ENCODE measurements at regions not wholly inside any gene's neighbourhood (a gene's known extent, or its start where the extent isn't known, plus 50 kb on each side); places are given as distances from the start of the nearest gene placed in this dataset.
"Not testable (repeated sequence)": the region's sequence is repeated elsewhere in the genome, so short reads cannot be mapped to it uniquely, and the experiment has no call there.

DNA sequence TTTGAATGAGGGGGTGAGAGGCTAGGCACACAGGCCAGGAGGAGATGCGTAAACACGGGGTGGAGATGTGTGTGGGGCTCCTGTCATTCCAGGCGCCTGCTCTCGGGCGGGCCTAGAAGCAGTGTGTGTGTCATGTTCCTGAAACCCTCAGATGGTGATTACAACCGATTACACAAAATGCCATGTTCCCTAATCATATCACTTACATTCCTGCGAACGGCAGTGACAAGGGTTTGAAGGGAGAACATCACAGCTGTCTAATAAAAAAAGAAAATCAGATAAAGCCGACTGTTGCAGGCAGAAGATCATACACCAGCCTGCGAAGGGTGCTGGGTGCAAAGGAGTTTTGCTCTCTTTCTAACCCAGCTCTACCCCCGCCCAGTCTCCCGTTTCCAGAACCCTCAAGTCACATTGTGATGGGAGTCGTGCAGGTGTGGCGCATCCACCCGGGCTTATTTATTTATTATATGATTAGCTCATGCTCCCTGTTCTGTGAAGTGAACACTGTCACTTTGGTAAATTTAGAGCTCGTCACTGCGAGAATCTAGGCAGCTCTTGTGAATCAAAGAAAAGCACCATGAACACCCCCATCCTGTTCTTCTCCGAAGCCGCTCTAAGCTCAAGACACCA lies 140.3 kb downstream of the NR2F2 start:
- DNase-seq (ENCODE audit: low read depth in 2 of 2): no peak

DNA sequence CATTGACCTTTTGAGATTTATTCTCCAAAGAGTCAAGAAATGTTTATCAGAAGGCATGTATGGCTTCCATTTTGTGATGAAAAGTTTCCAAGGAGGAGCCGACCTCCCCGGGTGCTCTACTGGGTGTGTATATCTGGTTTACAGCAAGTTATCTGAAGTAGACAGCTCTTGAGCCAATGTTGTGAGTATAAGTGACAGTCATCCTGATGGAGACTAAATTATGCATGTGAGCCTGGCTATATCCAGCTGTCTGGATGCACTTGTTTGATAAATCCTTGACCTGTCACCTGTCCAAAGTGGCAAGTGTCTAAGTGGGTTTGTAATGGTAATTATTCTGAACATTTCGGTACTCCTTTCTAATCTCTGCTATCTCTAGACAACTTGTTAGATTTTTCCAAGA lies 142.2 kb downstream of the NR2F2 start:
- no peak for DNase-seq (ENCODE audit: low read depth in 2 of 2)

DNA sequence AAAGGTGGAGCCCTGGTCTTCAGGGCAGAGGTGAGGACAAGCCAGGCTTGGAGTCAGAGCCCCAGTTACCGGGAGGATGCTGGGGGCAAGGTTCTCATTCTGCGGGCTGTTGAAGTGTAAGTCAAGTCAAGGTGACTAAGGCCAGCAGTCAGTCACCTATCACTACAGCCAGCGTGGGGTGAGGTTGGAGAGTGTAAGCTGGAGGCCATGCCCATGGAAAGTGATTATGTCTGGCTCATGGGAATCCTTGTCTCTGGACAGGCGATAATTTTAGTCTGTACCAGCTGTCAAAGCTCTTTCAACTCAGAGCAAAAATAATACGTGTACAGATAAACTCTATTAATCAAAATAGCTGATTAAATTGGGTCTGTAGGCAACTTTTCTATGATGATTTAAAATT lies 143.1 kb downstream of the NR2F2 start:
- no peak for DNase-seq (ENCODE audit: low read depth in 2 of 2)

DNA sequence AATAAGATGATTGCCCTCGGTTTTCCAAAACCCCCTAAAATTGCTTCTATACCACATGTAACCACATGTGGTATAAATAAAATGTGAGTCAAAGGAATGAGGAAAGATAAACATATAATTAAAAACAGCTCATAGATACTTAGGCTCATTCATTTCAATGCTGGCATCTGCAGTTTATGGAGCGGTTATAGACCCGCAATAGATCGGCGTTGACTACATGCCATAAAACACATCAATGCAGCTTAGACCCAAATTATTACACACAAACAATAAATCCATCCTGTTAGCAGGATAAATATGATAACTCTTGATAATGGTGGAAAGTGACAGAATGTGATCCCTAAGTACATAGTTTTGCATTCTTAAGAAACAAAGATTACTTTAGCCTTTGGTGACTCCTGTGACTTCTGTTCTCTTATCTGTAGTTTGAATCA lies 143.7 kb downstream of the NR2F2 start:
- no peak for DNase-seq (ENCODE audit: low read depth in 2 of 2)

DNA sequence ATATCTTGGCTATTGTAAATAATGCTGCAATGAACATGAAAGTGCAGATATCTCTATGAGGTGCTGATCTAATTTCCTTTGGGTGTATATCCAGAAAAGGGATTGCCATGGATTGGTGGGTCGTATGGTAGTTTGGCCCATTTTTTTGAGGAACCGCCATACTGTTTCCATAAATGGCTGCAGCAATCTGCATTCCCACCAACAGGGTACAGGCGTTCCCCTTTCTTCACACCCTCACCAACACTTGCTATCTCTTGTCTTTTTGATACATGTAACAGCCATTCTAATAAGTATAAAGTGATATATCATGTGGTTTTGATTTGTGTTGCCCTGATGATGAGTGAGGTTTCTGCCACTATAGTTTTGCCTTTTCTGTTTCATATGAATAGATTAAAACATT lies 146.7 kb downstream of the NR2F2 start:
- DNase-seq (ENCODE audit: low read depth in 2 of 2): no peak

DNA sequence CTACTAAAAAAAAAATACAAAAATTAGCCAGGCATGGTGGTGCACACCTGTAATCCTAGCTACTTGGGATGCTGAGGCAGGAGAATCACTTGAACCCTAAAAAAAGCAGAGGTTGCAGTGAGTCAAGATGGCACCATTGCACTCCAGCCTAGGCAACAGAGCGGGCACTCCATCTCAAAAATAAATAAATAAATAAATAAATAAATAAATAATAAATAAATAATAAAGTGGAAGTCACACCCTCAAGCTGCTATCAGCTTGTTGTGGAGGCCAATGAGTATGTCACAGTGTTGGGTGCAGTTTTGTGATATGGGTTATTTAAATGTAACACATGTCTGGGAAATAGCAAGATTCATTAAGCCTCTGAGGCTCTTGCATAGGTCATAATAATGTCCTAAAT lies 153.9 kb downstream of the NR2F2 start:
- not testable (repeated sequence) for DNase-seq (ENCODE audit: low read depth in 2 of 2)

DNA sequence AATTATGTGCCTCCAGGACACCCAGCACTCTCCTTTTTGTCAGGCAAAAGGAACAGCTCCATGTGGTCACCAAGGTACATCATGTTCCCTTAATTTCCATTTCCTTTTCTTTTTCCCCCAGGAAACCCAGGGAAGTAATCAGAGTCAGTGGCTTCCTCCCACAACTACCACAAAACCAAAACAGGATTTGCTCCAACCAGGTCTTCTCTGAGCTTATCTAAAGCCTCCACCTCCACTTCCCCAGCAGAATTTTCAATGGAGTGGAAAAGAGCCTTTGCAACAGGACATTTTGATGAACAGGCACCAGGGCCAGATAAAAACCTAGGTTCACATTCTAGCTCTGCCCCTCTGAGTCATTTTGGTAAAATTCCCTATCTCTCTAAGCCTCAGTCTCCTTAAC lies 154.3 kb downstream of the NR2F2 start:
- DNase-seq (ENCODE audit: low read depth in 2 of 2): no peak

DNA sequence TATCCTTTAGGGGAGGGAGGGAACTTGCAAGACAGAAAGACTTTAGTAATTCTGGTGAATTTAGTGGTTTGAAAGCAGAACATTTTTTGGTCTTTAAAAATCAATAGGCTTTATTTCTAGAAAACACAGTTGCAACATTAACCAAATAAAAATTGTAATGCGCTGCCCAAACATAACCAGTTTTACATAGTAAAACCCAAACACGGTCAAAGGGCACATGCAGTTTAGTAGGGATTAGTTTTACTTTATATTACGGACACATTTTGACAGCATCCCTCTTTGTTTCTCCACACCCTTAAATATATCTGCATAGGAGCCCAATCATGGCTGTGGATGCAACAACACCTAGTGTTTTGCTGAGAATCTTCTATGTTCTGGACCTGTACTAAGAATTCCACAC lies 156.7 kb downstream of the NR2F2 start:
- no peak for DNase-seq (ENCODE audit: low read depth in 2 of 2)

DNA sequence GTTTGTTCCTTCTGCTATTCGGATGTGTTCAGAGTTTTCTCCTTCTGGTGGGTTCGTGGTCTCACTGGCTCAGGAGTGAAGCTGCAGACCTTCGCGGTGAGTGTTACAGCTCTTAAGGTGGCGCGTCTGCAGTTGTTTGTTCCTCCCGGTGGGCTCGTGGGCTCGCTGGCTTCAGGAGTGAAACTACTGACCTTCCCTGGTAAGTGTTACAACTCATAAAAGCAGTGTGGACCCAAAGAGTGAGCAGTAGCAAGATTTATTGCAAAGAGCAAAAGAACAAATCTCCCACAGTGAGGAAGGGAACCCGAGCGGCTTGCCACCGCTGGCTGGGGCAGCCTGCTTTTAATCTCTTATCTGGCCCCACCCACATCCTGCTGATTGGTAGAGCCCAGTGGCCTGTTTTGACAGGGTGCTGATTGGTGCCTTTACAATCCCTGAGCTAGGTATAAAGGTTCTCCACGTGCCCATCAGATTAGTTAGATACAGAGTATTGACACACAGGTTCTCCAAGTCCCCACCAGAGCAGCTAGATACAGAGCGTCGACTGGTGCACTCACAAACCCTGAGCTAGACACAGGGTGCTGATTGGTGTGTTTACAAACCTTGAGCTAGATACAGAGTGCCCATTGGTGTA lies 160.7 kb downstream of the NR2F2 start:
- not testable (repeated sequence) for DNase-seq (ENCODE audit: low read depth in 2 of 2)

DNA sequence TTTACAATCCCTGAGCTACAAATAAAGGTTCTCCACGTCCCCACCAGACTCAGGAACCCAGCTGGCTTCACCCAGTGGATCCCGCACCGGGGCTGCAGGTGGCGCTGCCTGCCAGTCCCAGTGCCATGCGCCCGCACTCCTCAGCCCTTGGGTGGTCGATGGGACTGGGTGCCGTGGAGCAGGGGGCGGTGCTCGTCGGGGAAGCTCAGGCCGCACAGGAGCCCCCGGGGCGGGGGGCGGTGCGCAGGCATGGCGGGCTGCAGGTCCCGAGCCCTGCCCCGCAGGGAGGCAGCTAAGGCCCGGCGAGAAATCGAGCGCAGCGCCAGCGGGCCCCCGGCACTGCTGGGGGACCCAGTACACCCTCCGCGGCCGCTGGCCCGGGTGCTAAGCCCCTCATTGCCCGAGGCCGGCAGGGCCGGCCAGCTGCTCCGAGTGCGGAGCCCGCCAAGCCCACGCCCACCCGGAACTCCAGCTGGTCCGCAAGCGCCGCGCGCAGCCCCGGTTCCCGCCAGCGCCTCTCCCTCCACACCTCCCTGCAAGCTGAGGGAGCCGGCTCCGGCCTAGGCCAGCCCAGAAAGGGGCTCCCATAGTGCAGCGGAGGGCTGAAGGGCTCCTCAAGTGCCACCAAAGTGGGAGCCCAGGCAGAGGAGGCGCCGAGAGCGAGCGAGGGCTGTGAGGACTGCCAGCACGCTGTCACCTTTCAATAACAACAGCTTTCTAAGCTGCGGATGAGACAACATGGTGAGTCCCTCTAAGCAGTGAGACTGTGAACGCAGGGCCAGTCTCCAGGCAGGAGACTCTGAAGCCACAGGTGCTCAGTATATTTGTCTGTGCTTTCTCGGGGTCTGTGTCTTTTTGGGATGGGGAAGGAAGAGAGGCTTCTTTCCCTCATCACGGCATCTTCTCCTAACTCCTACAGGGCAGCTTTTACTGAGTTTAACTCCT lies 161.5 kb downstream of the NR2F2 start:
- DNase-seq (ENCODE audit: low read depth in 2 of 2): not testable (repeated sequence)

DNA sequence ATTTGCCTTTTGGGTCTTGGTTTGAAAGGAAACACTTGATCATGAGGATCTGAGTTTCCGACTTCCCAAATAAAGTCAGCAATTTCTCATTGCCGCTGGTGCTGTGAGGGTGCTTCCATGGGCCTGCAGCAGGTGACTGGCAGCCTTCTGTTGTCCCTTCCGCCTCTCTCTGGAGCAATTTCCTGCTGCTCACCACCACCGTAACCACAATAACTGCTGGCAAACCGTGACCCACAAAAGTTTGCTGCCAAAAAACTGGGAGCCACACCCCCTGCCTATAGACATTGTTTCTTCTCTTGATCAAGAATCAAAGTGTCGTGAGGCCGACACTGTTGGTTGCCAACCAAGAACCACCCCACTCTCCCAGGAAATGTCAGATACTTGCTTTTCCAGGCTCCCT lies 164.0 kb downstream of the NR2F2 start:
- DNase-seq (ENCODE audit: low read depth in 2 of 2): no peak

DNA sequence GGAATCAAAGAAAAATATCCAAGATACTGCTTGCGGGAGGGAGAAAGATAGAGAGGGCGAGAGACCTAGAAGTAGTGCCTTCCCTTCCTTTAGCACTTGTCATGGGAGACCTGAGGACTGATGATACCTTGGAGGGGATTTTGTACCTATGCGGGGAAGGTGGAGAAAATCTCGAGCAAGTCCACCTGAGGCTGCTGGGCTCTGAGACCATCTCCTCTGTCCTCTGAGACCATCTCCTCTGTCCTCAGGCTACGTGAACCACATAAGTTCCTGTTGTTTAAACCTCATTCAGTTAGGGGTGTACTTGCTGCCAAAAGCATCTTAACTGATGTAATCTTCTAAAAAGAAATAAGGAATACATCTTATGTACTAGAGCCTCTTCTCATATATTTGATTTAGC lies 164.9 kb downstream of the NR2F2 start:
- DNase-seq (ENCODE audit: low read depth in 2 of 2): no peak

DNA sequence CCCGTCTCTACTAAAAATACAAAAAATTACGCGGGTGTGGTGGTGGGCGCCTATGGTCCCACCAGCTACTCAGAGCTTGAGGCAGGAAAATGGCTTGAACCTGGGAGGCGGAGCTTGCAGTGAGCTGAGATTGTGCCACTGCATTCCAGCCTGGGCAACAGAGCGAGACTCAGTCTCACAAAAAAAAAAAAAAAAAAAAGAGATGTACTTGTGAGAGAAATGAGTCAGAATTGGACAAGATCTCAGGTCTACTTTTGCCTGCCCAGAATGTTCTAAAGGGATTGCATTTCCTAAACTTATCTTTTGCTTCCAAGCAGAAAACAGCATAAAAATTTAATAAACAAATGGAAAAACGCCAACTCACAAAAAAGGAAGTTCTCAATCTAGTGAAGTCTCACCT lies 167.5 kb downstream of the NR2F2 start:
- no peak for DNase-seq (ENCODE audit: low read depth in 2 of 2)

DNA sequence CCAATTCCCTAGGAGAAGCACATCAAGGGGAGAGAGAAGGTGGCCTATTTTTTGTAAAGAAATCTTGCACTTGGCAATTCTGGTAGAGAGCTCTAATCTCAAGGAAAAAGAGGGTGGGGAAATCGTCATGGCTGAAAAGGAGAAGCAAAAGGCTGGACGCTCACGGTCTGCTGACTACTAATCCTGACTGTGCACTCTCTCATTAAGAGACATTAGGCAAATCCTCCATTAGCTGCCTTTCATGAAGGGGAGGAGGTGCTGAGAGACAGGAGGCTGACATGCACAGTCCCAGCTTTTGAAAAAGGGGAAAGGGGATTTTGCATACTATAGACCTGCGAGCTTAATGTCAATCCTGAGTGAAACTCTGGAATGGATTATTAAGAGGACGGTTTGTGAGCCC lies 170.0 kb downstream of the NR2F2 start:
- no peak for DNase-seq (ENCODE audit: low read depth in 2 of 2)

DNA sequence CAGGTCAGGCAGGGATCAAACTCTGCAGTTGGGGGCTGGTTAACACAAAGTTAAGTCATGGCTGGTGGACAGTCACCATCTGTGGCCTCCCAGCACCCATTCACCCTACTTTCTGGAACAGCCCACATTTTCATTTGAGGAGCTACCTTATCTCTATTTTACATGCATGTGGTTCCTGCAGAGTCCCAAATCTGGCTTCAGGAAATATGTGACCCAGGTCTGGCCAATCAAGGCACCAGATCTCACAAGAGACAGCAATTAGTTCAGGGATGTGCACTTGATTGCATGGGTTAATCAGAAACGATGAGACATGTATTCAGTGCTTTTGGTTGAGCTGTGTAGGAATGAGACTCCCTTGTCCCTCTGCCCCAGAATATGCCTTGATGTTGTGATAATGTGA lies 170.9 kb downstream of the NR2F2 start:
- DNase-seq (ENCODE audit: low read depth in 2 of 2): no peak

DNA sequence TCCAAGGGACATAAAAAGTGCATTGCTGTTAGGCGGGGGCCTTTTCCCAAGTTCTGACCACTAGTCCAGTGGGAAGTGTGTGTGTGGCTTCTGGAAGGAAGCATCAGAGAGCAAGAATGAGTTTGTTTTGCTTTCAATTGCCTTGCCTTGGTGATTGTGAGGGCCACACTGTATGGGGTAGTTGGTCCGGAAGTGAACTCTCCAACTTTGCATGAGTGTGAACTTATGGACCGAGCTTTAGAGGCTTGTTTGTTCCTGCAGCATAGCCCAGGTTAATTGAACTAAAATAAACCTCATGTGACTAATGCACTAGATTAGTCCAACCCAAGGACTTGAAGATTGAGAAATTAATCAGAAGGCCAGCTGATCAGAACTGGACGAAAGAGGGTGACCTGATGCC lies 171.7 kb downstream of the NR2F2 start:
- no peak for DNase-seq (ENCODE audit: low read depth in 2 of 2)

DNA sequence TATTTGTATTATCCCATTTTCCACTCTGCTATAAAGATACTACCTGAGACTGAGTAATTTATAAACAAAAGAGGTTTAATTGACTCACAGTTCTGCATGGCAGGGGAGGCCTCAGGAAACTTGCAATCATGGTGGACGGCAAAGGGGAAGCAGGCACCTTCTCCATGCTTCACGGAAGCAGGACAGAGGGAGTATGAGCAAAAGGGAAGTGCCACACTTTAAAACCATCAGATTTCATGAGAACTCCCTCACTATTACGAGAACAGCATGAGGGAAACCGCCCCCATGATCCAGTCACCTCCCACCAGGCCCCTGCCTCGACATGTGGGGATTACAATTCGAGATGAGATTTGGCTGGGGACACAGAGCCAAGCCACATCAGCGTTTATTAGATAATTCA lies 172.8 kb downstream of the NR2F2 start:
- DNase-seq (ENCODE audit: low read depth in 2 of 2): no peak

DNA sequence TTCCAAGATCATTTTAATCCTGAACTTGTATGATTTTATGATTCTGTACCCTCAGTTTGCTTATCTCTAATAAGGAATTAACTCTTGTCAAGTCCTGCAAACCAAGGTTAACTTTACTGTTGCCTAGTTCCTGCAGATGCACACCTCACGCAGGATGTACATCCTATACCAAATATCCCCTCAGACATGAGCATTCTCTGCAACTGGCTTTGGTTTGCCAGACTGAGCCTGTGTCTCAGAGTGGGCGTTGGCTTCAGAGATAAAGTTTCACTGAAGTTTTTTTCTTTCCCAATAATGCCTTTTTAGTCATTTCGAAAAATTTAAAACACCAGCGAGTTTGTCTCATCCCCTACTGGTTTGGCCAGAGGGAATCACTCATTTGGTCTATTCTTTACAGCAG lies 173.9 kb downstream of the NR2F2 start:
- no peak for DNase-seq (ENCODE audit: low read depth in 2 of 2)

DNA sequence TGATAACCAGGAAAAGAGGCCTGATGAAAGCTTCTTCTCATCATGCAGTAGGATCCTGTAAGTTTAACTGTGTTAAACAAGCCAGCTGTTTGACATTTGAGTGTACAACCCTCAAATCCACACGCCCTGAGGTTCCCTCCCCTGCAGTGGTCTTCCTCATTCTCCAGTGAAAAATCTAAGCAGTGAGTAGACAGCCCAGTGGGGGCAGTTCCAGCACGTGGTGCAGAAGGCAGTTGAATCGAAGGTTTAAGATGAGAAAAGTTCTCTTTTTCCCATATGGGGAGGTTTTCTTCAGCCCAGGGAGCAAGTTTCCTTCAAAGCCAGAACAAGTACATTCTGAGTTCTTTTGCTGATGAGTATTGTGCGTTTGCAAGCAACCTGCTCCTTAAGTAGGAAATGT lies 174.5 kb downstream of the NR2F2 start:
- DNase-seq (ENCODE audit: low read depth in 2 of 2): no peak

DNA sequence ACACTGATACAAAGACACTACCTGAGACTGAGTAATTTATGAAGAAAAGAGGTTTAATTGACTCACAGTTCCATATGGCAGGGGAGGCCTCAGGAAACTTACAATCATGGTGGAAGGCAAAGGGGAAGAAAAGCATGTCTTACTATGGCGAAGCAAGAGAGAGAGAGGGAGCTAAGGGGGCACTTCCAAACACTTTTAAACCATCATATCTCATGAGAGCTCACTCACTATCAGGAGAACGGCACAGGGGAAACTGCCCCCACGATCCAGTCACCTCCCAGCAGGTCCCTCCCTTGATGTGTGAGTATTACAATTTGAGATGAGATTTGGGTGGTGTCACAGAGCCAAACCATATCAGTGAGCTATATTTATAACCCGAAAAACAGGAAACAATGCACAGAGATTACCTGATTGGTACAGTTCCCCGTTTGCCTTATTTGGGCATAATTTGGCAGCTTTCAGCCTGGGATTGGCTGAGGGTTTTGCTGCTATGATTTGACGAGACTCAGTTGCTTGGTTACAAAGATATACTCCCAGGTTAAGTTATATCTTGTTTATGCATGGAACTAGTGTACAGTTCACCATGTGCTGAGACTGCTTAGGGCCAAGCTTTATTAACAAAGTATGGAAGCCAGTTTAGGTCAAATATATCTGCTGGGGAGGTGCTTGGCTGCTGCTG lies 184.2 kb downstream of the NR2F2 start:
- DNase-seq (ENCODE audit: low read depth in 2 of 2): no peak

DNA sequence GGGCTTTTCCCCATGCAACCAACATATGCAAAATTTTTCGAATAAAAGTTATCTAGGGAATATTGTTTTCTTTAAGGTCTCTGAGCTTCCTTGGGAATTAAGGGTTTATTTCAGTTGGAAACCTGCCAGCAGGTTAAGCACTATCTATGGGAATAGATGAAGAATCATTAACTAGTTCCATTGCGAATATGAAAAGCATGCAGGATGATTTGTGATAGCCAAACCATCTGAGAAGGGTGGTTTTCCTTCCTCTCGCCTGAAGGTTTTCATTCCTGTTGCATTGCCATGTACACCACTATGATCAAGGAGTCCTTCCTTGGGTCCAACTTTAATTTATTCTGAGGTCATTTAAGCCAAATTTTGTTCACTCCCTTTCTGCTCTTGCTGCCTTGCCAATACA lies 184.9 kb downstream of the NR2F2 start:
- no peak for DNase-seq (ENCODE audit: low read depth in 2 of 2)

DNA sequence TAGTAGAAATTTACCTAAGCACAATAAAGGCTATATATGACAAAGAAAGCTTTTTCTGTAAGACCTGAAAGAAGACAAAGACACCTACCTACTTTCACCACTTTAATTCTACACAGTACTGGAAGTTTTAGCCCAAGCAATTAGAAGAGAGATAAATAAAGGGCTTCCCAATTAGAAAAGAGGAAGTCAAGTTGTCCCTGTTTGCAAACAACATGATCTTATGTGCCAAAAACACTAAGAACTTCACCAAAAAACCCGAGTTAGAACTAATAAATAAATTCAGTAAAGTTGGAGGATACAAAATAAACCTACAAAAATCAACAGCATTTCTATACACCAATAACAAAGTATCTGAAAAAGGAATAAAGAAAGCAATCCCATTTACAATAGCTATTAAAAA lies 190.9 kb downstream of the NR2F2 start:
- DNase-seq (ENCODE audit: low read depth in 2 of 2): no peak
